OCI-LY1 (cell line): ENCODE measurements at regions not wholly inside any gene's neighbourhood (a gene's known extent, or its start where the extent isn't known, plus 50 kb on each side); places are given as distances from the start of the nearest gene placed in this dataset.

Experiments
- H2AFZ ChIP-seq: fragments of 200-600 bp; sonication (generic), shearing (Covaris generic); 2 replicates; pipeline ENCODE4 v1.6.0; 2014; ENCODE audit warnings: antibody characterized with exemption, mild to moderate bottlenecking, low read length
- H3F3A ChIP-seq: fragments of 200-600 bp; sonication (generic), shearing (Covaris generic); 2 replicates; pipeline ENCODE4 v1.6.0; 2014; ENCODE audit warnings: mild to moderate bottlenecking, antibody characterized with exemption, low read length, moderate library complexity; ENCODE audit not compliant: insufficient read depth
- H3K27ac ChIP-seq: fragments of 200-600 bp; sonication (generic); 2 replicates; pipeline ENCODE4 v1.5.1; 2014; ENCODE audit warnings: low read length, mixed run types, mild to moderate bottlenecking, low read depth; ENCODE audit not compliant: poor library complexity, severe bottlenecking
- H3K27me3 ChIP-seq: fragments of 200-600 bp; sonication (generic); 2 replicates; pipeline ENCODE4 v1.6.0; 2014; ENCODE audit warnings: antibody characterized with exemption, mild to moderate bottlenecking, low read length, moderate library complexity; ENCODE audit not compliant: insufficient read depth
- H3K36me3 ChIP-seq: fragments of 200-600 bp; sonication (generic); 2 replicates; pipeline ENCODE4 v1.6.1; 2014; ENCODE audit warnings: mild to moderate bottlenecking, antibody characterized with exemption, low read length, moderate library complexity, mixed read lengths; ENCODE audit not compliant: insufficient read depth
- H3K4me1 ChIP-seq: fragments of 200-600 bp; sonication (generic); 2 replicates; pipeline ENCODE4 v1.5.1; 2014; ENCODE audit warnings: mild to moderate bottlenecking, low read length, moderate library complexity; ENCODE audit not compliant: insufficient read depth, severe bottlenecking
- H3K4me2 ChIP-seq: fragments of 200-600 bp; sonication (generic), shearing (Covaris generic); 2 replicates; pipeline ENCODE4 v1.6.1; 2014; ENCODE audit warnings: low read length
- H3K4me3 ChIP-seq: fragments of 200-600 bp; sonication (generic); 2 replicates; pipeline ENCODE4 v1.5.1; 2014; ENCODE audit warnings: low read length, low read depth, mild to moderate bottlenecking, mixed read lengths; ENCODE audit not compliant: poor library complexity, severe bottlenecking
- H3K79me2 ChIP-seq: fragments of 200-600 bp; shearing (Covaris generic); 2 replicates; pipeline ENCODE4 v1.6.1; 2016; ENCODE audit warnings: mixed run types, low read length, mixed read lengths; ENCODE audit not compliant: insufficient read depth
- H3K9ac ChIP-seq: fragments of 200-600 bp; sonication (generic), shearing (Covaris generic); 2 replicates; pipeline ENCODE4 v1.6.1; 2014; ENCODE audit warnings: mild to moderate bottlenecking, low read length, mixed read lengths
- H3K9me2 ChIP-seq: fragments of 200-600 bp; sonication (generic), shearing (Covaris generic); 2 replicates; pipeline ENCODE4 v1.6.1; 2014; ENCODE audit warnings: low read depth, mild to moderate bottlenecking, low read length, mixed read lengths
- H3K9me3 ChIP-seq: fragments of 200-600 bp; shearing (Covaris generic); 2 replicates; pipeline ENCODE4 v1.6.1; 2014; ENCODE audit warnings: low read length, mixed read lengths
- H4K20me1 ChIP-seq: fragments of 200-600 bp; sonication (generic), shearing (Covaris generic); 2 replicates; pipeline ENCODE4 v1.6.0; 2016; ENCODE audit warnings: mild to moderate bottlenecking, low read length; ENCODE audit not compliant: insufficient read depth
- EZH2 ChIP-seq: fragments of 200-600 bp; sonication (generic), shearing (Covaris generic); IDR thresholded peaks from 2 replicates; pipeline ENCODE4 v1.8.0; 2017; ENCODE audit warnings: borderline replicate concordance, mixed run types, mild to moderate bottlenecking, antibody characterized with exemption, low read length, moderate library complexity, mixed read lengths
- TF ChIP-seq, protein P1 (sequence below): fragments of 200-600 bp; sonication (generic), shearing (Covaris generic); IDR thresholded peaks from 2 replicates; pipeline ENCODE4 v1.5.1; 2017; ENCODE audit warnings: mild to moderate bottlenecking, antibody characterized with exemption, low read length, moderate library complexity, mixed read lengths

DNA sequence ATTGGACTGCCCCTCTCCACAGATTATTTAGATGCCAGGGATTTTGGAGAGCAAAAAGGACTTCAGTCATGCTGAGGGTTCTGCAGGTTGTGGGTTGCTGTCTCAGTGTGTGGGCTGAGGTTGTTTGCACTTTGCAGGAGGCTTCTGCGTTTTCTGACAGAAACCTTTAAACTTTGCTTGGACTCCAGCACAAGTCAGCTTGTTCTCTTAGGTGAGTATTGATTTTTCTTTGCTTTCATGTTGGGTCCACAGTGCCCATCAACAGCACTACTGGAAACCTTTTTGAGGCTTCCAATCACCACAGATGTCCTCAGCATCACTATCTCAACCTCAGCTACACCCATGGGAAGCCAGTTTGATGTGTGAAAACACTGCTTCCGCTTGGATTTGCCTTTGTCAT lies 764.3 kb upstream of the TSPY4 start:
- no peaks in the 10 kb centered on the region for H3K4me1 ChIP-seq
- no peak overlapping the region for H3K27ac ChIP-seq
- no peaks in the 10 kb centered on the region for H3K36me3 ChIP-seq
- H4K20me1 ChIP-seq = no peaks in the 10 kb centered on the region
- no peaks in the 10 kb centered on the region for H3K9me2 ChIP-seq
- no peak overlapping the region for H2AFZ ChIP-seq
- no peak overlapping the region for H3K9ac ChIP-seq
- no peaks in the 10 kb centered on the region for H3K27me3 ChIP-seq
- H3K4me2 ChIP-seq = no peak overlapping the region
- no peaks in the 10 kb centered on the region for H3K9me3 ChIP-seq
- TF ChIP-seq, protein P1, sequence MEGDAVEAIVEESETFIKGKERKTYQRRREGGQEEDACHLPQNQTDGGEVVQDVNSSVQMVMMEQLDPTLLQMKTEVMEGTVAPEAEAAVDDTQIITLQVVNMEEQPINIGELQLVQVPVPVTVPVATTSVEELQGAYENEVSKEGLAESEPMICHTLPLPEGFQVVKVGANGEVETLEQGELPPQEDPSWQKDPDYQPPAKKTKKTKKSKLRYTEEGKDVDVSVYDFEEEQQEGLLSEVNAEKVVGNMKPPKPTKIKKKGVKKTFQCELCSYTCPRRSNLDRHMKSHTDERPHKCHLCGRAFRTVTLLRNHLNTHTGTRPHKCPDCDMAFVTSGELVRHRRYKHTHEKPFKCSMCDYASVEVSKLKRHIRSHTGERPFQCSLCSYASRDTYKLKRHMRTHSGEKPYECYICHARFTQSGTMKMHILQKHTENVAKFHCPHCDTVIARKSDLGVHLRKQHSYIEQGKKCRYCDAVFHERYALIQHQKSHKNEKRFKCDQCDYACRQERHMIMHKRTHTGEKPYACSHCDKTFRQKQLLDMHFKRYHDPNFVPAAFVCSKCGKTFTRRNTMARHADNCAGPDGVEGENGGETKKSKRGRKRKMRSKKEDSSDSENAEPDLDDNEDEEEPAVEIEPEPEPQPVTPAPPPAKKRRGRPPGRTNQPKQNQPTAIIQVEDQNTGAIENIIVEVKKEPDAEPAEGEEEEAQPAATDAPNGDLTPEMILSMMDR = no peak
- TF ChIP-seq EZH2 = no peak
- no peaks in the 10 kb centered on the region for H3F3A ChIP-seq
- no peaks in the 10 kb centered on the region for H3K79me2 ChIP-seq
- no peak overlapping the region for H3K4me3 ChIP-seq

DNA sequence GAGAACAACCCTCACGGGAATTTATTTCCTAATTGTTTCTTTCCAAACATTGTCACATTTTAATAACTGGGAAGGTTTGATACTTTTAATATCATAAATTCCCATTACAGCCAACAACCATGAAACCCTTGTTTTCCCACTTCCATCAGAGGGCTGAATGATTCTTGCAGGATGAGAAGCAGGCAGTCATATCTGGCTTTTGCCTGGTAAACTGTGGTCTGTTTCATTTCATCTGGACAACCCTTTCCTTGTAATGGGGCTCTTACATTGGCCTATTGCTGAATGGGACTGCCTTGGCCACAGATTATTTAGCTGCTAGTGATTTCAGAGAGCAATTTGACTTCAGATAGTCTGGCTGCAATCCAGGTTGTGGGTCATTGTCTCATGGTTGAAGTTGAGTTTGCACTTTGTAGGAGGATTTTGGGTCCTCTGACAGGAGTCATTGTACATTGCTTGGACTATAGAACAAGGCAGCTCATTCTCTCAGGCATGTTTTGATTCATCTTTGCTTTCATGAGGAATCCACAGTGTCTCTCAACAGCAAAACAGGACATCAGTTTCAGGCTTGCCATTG lies 754.9 kb upstream of the TSPY4 start:
- Histone ChIP-seq H3K4me2 (no peak overlapping the region), H3K36me3 (no peaks in the 10 kb centered on the region; the same call in 1 of the 2 replicates), H3K4me1 (no peaks in the 10 kb centered on the region), H4K20me1 (no peaks in the 10 kb centered on the region), H3F3A (no peaks in the 10 kb centered on the region), H2AFZ (no peak overlapping the region), H3K27ac (no peak overlapping the region), H3K4me3 (no peak overlapping the region), H3K79me2 (no peaks in the 10 kb centered on the region), H3K9me3 (no peaks in the 10 kb centered on the region), H3K9me2 (no peaks in the 10 kb centered on the region), H3K9ac (no peak overlapping the region), H3K27me3 (no peaks in the 10 kb centered on the region)
- no peak for TF ChIP-seq EZH2
- TF ChIP-seq, protein P1 = no peak

- H3F3A ChIP-seq = no peaks in the 10 kb centered on the region
- no peaks in the 10 kb centered on the region for H3K9me3 ChIP-seq
- H3K4me3 ChIP-seq = no peak overlapping the region
- no peaks in the 10 kb centered on the region for H3K9me2 ChIP-seq
- no peaks in the 10 kb centered on the region for H3K27me3 ChIP-seq
- no peak overlapping the region for H3K9ac ChIP-seq
- H3K36me3 ChIP-seq = no peaks in the 10 kb centered on the region; the same call in 1 of the 2 replicates
- no peaks in the 10 kb centered on the region for H4K20me1 ChIP-seq
- no peak overlapping the region for H2AFZ ChIP-seq
- TF ChIP-seq, protein P1 = no peak
- no peak for TF ChIP-seq EZH2
- no peaks in the 10 kb centered on the region for H3K79me2 ChIP-seq
- H3K4me2 ChIP-seq = no peak overlapping the region
- H3K4me1 ChIP-seq = no peaks in the 10 kb centered on the region
- H3K27ac ChIP-seq = no peak overlapping the region
These were observed 754.1 kb upstream of the TSPY4 start for GRCh38 chrY:8583191-8583590.
